ENCODE measurements at regions not wholly inside any gene's neighbourhood (a gene's known extent, or its start where the extent isn't known, plus 50 kb on each side); places are given as distances from the start of the nearest gene placed in this dataset.

DNA sequence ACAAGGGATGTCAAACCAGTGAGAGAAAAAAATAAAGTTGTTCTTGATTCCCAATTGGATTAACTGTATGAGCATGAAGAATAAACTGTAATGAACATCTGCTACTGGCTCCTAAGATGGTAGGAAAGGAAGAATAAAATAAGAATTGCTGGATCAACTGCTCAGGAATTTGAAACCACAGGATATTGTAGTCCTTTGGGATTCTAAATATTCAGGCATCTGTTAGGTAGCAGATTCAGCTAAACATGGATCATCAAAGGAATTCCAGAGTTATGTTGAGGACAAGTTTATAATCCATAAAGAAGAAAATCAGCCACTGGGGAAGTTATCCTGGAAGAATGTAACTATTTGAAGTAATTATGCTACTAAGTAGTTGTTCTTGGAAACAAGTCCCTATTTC lies 65.8 kb downstream of the ISL1 start:
- TF ChIP-seq, protein P1, sequence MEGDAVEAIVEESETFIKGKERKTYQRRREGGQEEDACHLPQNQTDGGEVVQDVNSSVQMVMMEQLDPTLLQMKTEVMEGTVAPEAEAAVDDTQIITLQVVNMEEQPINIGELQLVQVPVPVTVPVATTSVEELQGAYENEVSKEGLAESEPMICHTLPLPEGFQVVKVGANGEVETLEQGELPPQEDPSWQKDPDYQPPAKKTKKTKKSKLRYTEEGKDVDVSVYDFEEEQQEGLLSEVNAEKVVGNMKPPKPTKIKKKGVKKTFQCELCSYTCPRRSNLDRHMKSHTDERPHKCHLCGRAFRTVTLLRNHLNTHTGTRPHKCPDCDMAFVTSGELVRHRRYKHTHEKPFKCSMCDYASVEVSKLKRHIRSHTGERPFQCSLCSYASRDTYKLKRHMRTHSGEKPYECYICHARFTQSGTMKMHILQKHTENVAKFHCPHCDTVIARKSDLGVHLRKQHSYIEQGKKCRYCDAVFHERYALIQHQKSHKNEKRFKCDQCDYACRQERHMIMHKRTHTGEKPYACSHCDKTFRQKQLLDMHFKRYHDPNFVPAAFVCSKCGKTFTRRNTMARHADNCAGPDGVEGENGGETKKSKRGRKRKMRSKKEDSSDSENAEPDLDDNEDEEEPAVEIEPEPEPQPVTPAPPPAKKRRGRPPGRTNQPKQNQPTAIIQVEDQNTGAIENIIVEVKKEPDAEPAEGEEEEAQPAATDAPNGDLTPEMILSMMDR (conservative IDR thresholded peaks at IDR 0.05), result no peak
- no peak for TF ChIP-seq ZFX (IDR thresholded peaks at IDR 0.05)

DNA sequence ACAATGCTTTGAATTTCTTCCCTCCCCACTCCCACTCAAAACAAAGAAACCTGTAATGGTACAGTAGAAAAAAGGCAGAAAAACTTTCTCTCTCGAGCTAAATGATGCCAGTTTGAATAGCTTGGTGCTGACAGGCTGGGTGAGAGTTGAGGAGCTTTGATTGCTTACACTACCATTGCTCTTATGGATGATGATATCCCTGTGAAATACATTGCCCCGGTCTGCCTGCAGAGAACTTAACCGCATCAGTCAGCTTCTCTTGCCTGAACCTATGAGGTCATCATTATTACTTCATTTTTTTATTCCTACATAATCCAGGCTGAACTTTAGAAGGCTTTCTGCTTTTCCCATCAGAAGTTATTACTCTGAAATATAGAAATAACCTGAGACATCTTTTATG lies 69.3 kb downstream of the ISL1 start:
- TF ChIP-seq, protein P1 (conservative IDR thresholded peaks at IDR 0.05), result no peak
- no peak for TF ChIP-seq ZFX (IDR thresholded peaks at IDR 0.05)
- H3K27ac ChIP-seq, result no peak overlapping the region

More for the DNA sequence above, 65.8 kb downstream of the ISL1 start:
- H3K27ac ChIP-seq, result no peak overlapping the region

DNA sequence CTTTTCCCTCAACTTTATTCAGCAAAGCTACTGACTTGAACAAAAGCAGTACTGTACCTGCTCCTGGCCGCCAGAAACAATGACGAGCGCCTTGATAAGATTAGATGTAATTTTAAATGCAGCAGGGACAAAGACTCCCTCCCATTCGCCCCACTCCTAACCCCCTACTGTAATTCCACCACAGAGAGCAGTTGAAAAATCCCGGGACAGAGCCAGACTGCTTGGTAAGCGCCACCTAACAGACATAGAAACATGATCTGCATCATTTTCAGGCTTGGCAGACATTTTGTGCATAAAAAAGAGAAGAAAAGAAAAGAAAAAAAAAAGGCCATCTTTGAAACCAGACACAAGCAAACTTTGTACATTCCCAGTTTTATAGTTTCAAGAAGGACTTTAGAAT lies 81.9 kb downstream of the ISL1 start:
- H3K27ac ChIP-seq, result no peak overlapping the region
- TF ChIP-seq ZFX (IDR thresholded peaks at IDR 0.05), result no peak
- TF ChIP-seq, protein P1 (conservative IDR thresholded peaks at IDR 0.05), result no peak

DNA sequence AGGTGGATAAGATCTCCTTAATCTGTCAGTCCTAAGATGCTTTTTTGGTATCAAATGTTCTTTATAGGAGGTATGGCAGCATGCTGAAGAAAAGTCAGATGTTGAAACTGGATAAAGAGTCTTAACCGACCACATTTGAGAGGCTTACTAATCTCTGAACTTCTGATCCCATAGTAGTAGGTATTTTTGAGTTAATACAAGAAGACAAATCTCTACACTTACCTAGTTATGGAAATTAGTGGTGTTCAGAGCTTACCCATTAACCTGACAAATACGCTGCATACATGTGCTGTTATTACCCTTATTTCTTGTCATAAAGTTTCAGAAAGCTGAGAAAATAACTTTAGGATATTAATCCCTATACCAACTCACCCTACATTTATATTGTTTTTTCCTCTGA lies 83.0 kb downstream of the ISL1 start:
- TF ChIP-seq ZFX (IDR thresholded peaks at IDR 0.05), result no peak
- TF ChIP-seq, protein P1 (conservative IDR thresholded peaks at IDR 0.05), result no peak
- H3K27ac ChIP-seq, result no peak overlapping the region

DNA sequence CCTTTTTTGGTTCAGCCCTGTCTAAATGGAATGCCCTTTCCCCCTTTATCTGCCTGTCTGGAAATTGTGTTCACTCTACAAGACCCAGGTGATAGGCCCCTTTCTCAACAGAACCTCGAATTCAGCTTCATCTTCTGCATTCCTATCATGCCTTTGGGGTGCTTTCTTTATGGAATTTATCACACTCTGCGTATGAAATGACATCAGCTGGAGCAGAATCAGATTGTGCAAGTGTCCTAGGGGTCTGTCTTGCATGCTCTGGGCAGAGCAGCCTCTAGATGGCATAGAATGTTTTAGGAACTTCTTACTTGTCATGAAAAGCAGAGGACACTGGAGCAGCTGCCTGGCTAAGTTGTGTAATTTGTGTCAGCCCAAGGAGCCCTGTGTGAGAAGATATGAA lies 84.9 kb downstream of the ISL1 start:
- TF ChIP-seq, protein P1 (conservative IDR thresholded peaks at IDR 0.05), result no peak
- TF ChIP-seq ZFX (IDR thresholded peaks at IDR 0.05), result no peak
- H3K27ac ChIP-seq, result no peak overlapping the region

DNA sequence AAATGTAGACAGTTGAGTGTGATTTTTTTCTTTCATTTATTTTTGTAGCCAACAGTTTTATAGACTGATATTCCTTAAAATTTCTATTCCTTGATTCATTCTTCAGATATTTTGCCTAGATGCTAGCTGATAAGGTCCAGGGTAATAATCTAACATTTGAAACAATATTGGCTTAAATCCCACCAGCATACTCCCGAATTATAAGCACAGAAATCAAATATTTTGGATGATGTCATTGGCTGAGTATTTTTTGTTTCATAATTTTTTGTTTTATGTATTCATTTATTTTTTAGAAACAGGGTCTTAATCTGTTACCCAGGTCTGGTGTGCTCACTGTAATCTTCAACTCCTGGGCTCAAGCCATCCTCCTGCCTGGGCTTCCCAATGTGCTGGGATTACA lies 88.4 kb downstream of the ISL1 start:
- H3K27ac ChIP-seq, result no peak overlapping the region
- TF ChIP-seq, protein P1 (conservative IDR thresholded peaks at IDR 0.05), result no peak
- TF ChIP-seq ZFX (IDR thresholded peaks at IDR 0.05), result no peak

DNA sequence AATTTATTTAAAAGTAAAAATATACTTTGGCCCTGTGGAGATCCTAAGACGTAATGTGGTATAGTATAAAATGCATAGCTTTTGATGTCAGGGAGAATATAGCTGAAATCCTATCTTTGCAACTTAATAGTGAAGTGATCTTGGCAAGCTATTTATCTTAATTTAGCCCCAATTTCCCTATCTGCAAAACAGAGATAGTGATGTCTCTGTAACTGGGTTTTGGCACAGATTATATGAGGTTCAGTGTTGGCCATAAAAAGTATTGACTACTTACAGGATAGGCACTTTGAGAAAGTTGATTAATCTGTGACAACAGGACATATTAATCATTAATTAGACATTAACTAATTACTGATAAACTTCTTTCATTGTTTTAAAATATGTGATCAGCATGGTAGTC lies 89.2 kb downstream of the ISL1 start:
- TF ChIP-seq ZFX (IDR thresholded peaks at IDR 0.05), result no peak
- TF ChIP-seq, protein P1 (conservative IDR thresholded peaks at IDR 0.05), result no peak
- no peak overlapping the region for H3K27ac ChIP-seq

All from C4-2B (cell line).